ENCODE measurements at regions not wholly inside any gene's neighbourhood (a gene's known extent, or its start where the extent isn't known, plus 50 kb on each side); places are given as distances from the start of the nearest gene placed in this dataset.
"Not testable (repeated sequence)": the region's sequence is repeated elsewhere in the genome, so short reads cannot be mapped to it uniquely, and the experiment has no call there.

GRCh38 chr6:149127212-149127611 is 190.3 kb upstream of the TAB2 start:
- DNase-seq: no peak

- no peak for DNase-seq
Measured at GRCh38 chr6:149128489-149129145, 188.9 kb upstream of the TAB2 start.

GRCh38 chr6:149129371-149130077 is 188.0 kb upstream of the TAB2 start:
- no peak for DNase-seq

GRCh38 chr6:149130090-149130489 is 187.4 kb upstream of the TAB2 start:
- no peak for DNase-seq

GRCh38 chr6:149130508-149130907 is 187.0 kb upstream of the TAB2 start:
- DNase-seq: no peak

GRCh38 chr6:149131891-149132290 is 185.6 kb upstream of the TAB2 start:
- no peak for DNase-seq

GRCh38 chr6:149132336-149132735 is 185.2 kb upstream of the TAB2 start:
- no peak for DNase-seq

- no peak for DNase-seq
Measured at GRCh38 chr6:149134511-149134933, 183.0 kb upstream of the TAB2 start.

GRCh38 chr6:149135809-149136208 is 181.7 kb upstream of the TAB2 start:
- DNase-seq: peak in 1 of 2 experiments; percentile 32

GRCh38 chr6:149136273-149136912 is 181.1 kb upstream of the TAB2 start:
- DNase-seq: no peak

- DNase-seq: no peak
Measured at GRCh38 chr6:149136913-149137286, 180.6 kb upstream of the TAB2 start.

GRCh38 chr6:149137594-149137993 is 179.9 kb upstream of the TAB2 start:
- DNase-seq: no peak

- DNase-seq: no peak
Measured at GRCh38 chr6:149138089-149138488, 179.4 kb upstream of the TAB2 start.

- DNase-seq: no peak
Measured at GRCh38 chr6:149138699-149139294, 178.7 kb upstream of the TAB2 start.

- no peak for DNase-seq
Measured at GRCh38 chr6:149139782-149140136, 177.8 kb upstream of the TAB2 start.

GRCh38 chr6:149140137-149140909 is 177.2 kb upstream of the TAB2 start:
- no peak for DNase-seq

- no peak for DNase-seq
Measured at GRCh38 chr6:149140910-149141290, 176.6 kb upstream of the TAB2 start.

GRCh38 chr6:149142924-149143429 is 174.5 kb upstream of the TAB2 start:
- DNase-seq: no peak

GRCh38 chr6:149145800-149146199 is 171.7 kb upstream of the TAB2 start:
- DNase-seq: not testable (repeated sequence)

GRCh38 chr6:149147195-149147594 is 170.3 kb upstream of the TAB2 start:
- DNase-seq: no peak

- DNase-seq: no peak
Measured at GRCh38 chr6:149147938-149148718, 169.4 kb upstream of the TAB2 start.

- DNase-seq: no peak
Measured at GRCh38 chr6:149149653-149150052, 167.9 kb upstream of the TAB2 start.

All from NCI-H524 (cell line).